WTC11 (cell line): ENCODE measurements at regions not wholly inside any gene's neighbourhood (a gene's known extent, or its start where the extent isn't known, plus 50 kb on each side); places are given as distances from the start of the nearest gene placed in this dataset.
"Not testable (repeated sequence)": the region's sequence is repeated elsewhere in the genome, so short reads cannot be mapped to it uniquely, and the experiment has no call there.

Experiments used
- ATAC-seq: fragments of 200-7000 bp; cut with Tn5 transposase; 2 replicates; pipeline ENCODE4 v1.10.0; 2021; ENCODE audit warnings: mild to moderate bottlenecking, moderate library complexity
- CTCF ChIA-PET: fragments of 300-600 bp; sonication (Branson Sonifier 250); formaldehyde crosslinking; loops from one replicate; lab custom pipeline; 2021; ENCODE audit warnings: antibody characterized with exemption; lab: Charles Lee
- POLR2A ChIA-PET: fragments of 350-600 bp; sonication (Branson Sonifier 250); formaldehyde crosslinking; loops from one replicate; lab custom pipeline; 2021; ENCODE audit warnings: antibody characterized with exemption; lab: Charles Lee
- DNase-seq: peaks from one replicate; pipeline ENCODE4 v3.0.0; 2021; ENCODE audit warnings: low spot score
- H3K27ac Mint-ChIP-seq: 2 replicates; pipeline ENCODE4 v1.8.0; 2021; ENCODE audit warnings: mixed read lengths
- H3K27me3 Mint-ChIP-seq: 2 replicates; pipeline ENCODE4 v1.8.0; 2021; ENCODE audit warnings: low read depth, mild to moderate bottlenecking, moderate library complexity, mixed read lengths
- H3K36me3 Mint-ChIP-seq: 2 replicates; pipeline ENCODE4 v1.8.0; 2021; ENCODE audit warnings: mixed read lengths
- H3K4me1 Mint-ChIP-seq: 2 replicates; pipeline ENCODE4 v1.8.0; 2022; ENCODE audit warnings: mixed read lengths
- H3K4me3 Mint-ChIP-seq: 2 replicates; pipeline ENCODE4 v1.8.0; 2021; ENCODE audit warnings: mild to moderate bottlenecking, moderate library complexity, mixed read lengths
- H3K9me3 Mint-ChIP-seq: 2 replicates; pipeline ENCODE4 v1.8.0; 2021; ENCODE audit warnings: mixed read lengths
- IRF2 ChIP-seq: sonication (generic); formaldehyde crosslinking; IDR thresholded peaks from 2 replicates; pipeline ENCODE4 v1.8.0; 2022; ENCODE audit warnings: low read depth, missing genetic modification reagents, borderline replicate concordance
- NR3C1 ChIP-seq: sonication (generic); formaldehyde crosslinking; conservative IDR thresholded peaks from 2 replicates; pipeline ENCODE4 v1.8.1; 2023; ENCODE audit warnings: low read depth, mild to moderate bottlenecking, missing genetic modification reagents
- RORB ChIP-seq: fragments of 250-450 bp; sonication (Bioruptor Pico); IDR thresholded peaks from 2 replicates; pipeline ENCODE4 v1.9.0; 2021; ENCODE audit warnings: mild to moderate bottlenecking
- SMAD4 ChIP-seq: sonication (generic); formaldehyde crosslinking; IDR thresholded peaks from 2 replicates; pipeline ENCODE4 v1.8.0; 2022; ENCODE audit warnings: mild to moderate bottlenecking, missing genetic modification reagents
- ZNF219 ChIP-seq: sonication (generic); formaldehyde crosslinking; IDR thresholded peaks from 2 replicates; pipeline ENCODE4 v1.8.0; 2023; ENCODE audit warnings: missing genetic modification reagents, mild to moderate bottlenecking, borderline replicate concordance
- ZNF263 ChIP-seq: sonication (generic); formaldehyde crosslinking; IDR thresholded peaks from 2 replicates; pipeline ENCODE4 v1.8.1; 2022; ENCODE audit warnings: low read depth, mild to moderate bottlenecking, moderate library complexity, missing genetic modification reagents
- ZNF671 ChIP-seq: fragments of 250-450 bp; sonication (Bioruptor Pico); IDR thresholded peaks from 2 replicates; pipeline ENCODE4 v1.8.0; 2021; ENCODE audit warnings: mild to moderate bottlenecking
- TF ChIP-seq, protein P1 (sequence below): sonication (generic); formaldehyde crosslinking; conservative IDR thresholded peaks from 2 replicates; pipeline ENCODE4 v1.8.1; 2023; ENCODE audit warnings: mild to moderate bottlenecking, low read depth, missing genetic modification reagents, moderate library complexity
- TF ChIP-seq, protein P2 (sequence below): sonication (generic); formaldehyde crosslinking; IDR thresholded peaks from 2 replicates; pipeline ENCODE4 v1.8.0; 2022; ENCODE audit warnings: mild to moderate bottlenecking, missing genetic modification reagents
- TF ChIP-seq, protein P3 (sequence below): fragments of 250-450 bp; sonication (Bioruptor Pico); IDR thresholded peaks from 2 replicates; pipeline ENCODE4 v1.9.0; 2021; ENCODE audit warnings: moderate library complexity, mild to moderate bottlenecking, inconsistent platforms, borderline replicate concordance
- TF ChIP-seq, protein P4 (sequence below): sonication (generic); formaldehyde crosslinking; IDR thresholded peaks from 2 replicates; pipeline ENCODE4 v1.8.1; 2023; ENCODE audit warnings: mild to moderate bottlenecking, missing genetic modification reagents, moderate library complexity
- TF ChIP-seq, protein P5 (sequence below): sonication (generic); formaldehyde crosslinking; IDR thresholded peaks from 2 replicates; pipeline ENCODE4 v1.8.0; 2023; ENCODE audit warnings: missing genetic modification reagents
- TF ChIP-seq, protein P6 (sequence below): sonication (generic); formaldehyde crosslinking; IDR thresholded peaks from 2 replicates; pipeline ENCODE4 v1.8.1; 2023; ENCODE audit warnings: mild to moderate bottlenecking, missing genetic modification reagents, borderline replicate concordance
- TF ChIP-seq, protein P7 (sequence below): fragments of 250-450 bp; sonication (Bioruptor Pico); conservative IDR thresholded peaks from 2 replicates; pipeline ENCODE4 v1.9.0; 2021; ENCODE audit warnings: mild to moderate bottlenecking

DNA sequence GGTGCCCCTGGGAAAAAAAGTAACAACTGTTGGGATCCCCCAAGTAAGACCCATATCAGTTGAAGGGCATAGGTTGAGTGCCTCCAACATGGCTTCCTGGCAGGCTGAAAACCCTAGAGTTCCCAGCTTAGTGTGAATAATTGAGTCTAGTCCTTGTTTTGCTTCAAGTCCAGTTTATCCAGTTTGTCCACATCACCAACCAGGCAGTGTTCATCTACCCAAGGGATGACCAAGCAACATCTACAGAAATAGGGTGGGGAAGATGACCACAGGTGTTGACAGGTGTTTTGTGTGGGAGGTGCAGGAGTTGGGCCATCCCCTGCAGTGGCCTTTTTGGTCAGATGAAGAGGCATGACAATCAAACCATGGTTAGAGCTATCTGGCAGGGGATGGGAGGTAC lies 54.3 kb upstream of the ERO1B start:
- Mint-ChIP-seq H3K27me3 (no peaks in the 10 kb centered on the region), H3K4me3 (no peak overlapping the region), H3K36me3 (no peaks in the 10 kb centered on the region), H3K27ac (no peak overlapping the region), H3K4me1 (no peaks in the 10 kb centered on the region), H3K9me3 (0 out of 2 replicates have a peak, but pooled peaks cover 5% of the 10 kb centered on the region)
- DNase-seq (no peak), ATAC-seq (no peak)
- POLR2A ChIA-PET: no interaction called here
- no peak for TF ChIP-seq NR3C1
- TF ChIP-seq, protein P1, sequence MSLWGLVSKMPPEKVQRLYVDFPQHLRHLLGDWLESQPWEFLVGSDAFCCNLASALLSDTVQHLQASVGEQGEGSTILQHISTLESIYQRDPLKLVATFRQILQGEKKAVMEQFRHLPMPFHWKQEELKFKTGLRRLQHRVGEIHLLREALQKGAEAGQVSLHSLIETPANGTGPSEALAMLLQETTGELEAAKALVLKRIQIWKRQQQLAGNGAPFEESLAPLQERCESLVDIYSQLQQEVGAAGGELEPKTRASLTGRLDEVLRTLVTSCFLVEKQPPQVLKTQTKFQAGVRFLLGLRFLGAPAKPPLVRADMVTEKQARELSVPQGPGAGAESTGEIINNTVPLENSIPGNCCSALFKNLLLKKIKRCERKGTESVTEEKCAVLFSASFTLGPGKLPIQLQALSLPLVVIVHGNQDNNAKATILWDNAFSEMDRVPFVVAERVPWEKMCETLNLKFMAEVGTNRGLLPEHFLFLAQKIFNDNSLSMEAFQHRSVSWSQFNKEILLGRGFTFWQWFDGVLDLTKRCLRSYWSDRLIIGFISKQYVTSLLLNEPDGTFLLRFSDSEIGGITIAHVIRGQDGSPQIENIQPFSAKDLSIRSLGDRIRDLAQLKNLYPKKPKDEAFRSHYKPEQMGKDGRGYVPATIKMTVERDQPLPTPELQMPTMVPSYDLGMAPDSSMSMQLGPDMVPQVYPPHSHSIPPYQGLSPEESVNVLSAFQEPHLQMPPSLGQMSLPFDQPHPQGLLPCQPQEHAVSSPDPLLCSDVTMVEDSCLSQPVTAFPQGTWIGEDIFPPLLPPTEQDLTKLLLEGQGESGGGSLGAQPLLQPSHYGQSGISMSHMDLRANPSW: no peak
- no peak for TF ChIP-seq SMAD4 (CRISPR knock-in tag)
- TF ChIP-seq, protein P2, sequence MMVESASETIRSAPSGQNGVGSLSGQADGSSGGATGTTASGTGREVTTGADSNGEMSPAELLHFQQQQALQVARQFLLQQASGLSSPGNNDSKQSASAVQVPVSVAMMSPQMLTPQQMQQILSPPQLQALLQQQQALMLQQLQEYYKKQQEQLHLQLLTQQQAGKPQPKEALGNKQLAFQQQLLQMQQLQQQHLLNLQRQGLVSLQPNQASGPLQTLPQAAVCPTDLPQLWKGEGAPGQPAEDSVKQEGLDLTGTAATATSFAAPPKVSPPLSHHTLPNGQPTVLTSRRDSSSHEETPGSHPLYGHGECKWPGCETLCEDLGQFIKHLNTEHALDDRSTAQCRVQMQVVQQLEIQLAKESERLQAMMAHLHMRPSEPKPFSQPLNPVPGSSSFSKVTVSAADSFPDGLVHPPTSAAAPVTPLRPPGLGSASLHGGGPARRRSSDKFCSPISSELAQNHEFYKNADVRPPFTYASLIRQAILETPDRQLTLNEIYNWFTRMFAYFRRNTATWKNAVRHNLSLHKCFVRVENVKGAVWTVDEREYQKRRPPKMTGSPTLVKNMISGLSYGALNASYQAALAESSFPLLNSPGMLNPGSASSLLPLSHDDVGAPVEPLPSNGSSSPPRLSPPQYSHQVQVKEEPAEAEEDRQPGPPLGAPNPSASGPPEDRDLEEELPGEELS (CRISPR knock-in tag): no peak
- TF ChIP-seq, protein P3, sequence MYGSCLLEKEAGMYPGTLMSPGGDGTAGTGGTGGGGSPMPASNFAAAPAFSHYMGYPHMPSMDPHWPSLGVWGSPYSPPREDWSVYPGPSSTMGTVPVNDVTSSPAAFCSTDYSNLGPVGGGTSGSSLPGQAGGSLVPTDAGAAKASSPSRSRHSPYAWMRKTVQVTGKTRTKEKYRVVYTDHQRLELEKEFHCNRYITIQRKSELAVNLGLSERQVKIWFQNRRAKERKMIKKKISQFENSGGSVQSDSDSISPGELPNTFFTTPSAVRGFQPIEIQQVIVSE: no peak
- TF ChIP-seq RORB: no peak
- TF ChIP-seq, protein P4, sequence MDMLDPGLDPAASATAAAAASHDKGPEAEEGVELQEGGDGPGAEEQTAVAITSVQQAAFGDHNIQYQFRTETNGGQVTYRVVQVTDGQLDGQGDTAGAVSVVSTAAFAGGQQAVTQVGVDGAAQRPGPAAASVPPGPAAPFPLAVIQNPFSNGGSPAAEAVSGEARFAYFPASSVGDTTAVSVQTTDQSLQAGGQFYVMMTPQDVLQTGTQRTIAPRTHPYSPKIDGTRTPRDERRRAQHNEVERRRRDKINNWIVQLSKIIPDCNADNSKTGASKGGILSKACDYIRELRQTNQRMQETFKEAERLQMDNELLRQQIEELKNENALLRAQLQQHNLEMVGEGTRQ (CRISPR knock-in tag): no peak
- TF ChIP-seq, protein P5, sequence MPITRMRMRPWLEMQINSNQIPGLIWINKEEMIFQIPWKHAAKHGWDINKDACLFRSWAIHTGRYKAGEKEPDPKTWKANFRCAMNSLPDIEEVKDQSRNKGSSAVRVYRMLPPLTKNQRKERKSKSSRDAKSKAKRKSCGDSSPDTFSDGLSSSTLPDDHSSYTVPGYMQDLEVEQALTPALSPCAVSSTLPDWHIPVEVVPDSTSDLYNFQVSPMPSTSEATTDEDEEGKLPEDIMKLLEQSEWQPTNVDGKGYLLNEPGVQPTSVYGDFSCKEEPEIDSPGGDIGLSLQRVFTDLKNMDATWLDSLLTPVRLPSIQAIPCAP (CRISPR knock-in tag): no peak
- CTCF ChIA-PET: no interaction called here

DNA sequence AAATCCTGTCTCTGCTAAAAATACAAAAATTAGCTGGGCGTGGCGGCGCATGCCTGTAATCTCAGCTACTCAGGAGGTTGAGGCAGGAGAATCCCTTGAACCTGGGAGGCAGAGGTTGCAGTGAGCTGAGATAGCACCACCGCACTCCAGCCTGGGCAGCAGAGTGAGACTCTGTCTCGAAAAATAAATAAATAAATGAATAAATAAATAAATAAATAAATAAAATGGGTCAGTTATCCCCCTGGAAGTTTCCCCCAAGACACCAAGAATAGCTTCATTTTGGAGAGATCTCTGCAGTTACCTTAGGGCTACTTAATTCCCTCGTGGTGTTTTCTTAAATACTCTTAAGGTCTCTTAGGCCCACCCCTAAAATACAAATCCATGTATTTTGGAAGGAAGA lies 53.9 kb upstream of the ERO1B start:
- H3K4me1 Mint-ChIP-seq, DNase-seq, CTCF ChIA-PET, H3K27me3 Mint-ChIP-seq, H3K36me3 Mint-ChIP-seq, H3K9me3 Mint-ChIP-seq, H3K27ac Mint-ChIP-seq, ATAC-seq, H3K4me3 Mint-ChIP-seq, POLR2A ChIA-PET: not testable (repeated sequence)

DNA sequence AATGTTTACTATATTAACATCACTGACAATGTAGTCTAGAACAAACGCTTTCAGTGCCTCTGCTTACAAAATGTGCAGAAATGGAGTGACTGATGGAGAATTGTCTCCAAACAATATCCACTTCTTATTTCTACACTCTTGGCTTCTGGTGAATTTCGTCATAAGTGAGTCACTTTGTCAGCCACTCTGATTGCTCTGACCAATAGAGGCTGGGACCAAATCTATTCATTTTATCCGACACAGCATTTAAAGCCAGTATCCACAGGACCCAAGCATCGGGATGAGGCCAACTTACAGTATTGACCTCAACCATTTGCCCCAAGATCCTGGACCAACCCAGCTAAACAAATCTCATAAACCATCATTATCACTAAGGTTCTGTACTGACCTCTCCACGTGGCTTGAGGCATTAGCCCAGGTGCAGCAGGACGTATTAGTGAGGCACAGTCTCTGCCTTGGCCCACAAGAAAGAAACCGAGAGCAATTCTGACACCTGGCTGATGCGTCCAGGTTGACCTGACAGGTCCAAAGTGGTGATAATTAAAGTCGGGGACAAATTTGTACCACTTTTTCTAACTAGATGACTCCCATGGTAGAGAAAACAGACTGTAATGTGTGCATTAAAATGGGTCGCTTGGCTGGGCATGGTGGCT lies 53.3 kb upstream of the ERO1B start:
- TF ChIP-seq ZNF671 (CRISPR knock-in tag) (no peak), ZNF263 (CRISPR knock-in tag) (no peak), ZNF219 (CRISPR knock-in tag) (no peak), IRF2 (CRISPR knock-in tag) (no peak)
- TF ChIP-seq, protein P6, sequence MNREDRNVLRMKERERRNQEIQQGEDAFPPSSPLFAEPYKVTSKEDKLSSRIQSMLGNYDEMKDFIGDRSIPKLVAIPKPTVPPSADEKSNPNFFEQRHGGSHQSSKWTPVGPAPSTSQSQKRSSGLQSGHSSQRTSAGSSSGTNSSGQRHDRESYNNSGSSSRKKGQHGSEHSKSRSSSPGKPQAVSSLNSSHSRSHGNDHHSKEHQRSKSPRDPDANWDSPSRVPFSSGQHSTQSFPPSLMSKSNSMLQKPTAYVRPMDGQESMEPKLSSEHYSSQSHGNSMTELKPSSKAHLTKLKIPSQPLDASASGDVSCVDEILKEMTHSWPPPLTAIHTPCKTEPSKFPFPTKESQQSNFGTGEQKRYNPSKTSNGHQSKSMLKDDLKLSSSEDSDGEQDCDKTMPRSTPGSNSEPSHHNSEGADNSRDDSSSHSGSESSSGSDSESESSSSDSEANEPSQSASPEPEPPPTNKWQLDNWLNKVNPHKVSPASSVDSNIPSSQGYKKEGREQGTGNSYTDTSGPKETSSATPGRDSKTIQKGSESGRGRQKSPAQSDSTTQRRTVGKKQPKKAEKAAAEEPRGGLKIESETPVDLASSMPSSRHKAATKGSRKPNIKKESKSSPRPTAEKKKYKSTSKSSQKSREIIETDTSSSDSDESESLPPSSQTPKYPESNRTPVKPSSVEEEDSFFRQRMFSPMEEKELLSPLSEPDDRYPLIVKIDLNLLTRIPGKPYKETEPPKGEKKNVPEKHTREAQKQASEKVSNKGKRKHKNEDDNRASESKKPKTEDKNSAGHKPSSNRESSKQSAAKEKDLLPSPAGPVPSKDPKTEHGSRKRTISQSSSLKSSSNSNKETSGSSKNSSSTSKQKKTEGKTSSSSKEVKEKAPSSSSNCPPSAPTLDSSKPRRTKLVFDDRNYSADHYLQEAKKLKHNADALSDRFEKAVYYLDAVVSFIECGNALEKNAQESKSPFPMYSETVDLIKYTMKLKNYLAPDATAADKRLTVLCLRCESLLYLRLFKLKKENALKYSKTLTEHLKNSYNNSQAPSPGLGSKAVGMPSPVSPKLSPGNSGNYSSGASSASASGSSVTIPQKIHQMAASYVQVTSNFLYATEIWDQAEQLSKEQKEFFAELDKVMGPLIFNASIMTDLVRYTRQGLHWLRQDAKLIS (CRISPR knock-in tag): no peak
- TF ChIP-seq, protein P7, sequence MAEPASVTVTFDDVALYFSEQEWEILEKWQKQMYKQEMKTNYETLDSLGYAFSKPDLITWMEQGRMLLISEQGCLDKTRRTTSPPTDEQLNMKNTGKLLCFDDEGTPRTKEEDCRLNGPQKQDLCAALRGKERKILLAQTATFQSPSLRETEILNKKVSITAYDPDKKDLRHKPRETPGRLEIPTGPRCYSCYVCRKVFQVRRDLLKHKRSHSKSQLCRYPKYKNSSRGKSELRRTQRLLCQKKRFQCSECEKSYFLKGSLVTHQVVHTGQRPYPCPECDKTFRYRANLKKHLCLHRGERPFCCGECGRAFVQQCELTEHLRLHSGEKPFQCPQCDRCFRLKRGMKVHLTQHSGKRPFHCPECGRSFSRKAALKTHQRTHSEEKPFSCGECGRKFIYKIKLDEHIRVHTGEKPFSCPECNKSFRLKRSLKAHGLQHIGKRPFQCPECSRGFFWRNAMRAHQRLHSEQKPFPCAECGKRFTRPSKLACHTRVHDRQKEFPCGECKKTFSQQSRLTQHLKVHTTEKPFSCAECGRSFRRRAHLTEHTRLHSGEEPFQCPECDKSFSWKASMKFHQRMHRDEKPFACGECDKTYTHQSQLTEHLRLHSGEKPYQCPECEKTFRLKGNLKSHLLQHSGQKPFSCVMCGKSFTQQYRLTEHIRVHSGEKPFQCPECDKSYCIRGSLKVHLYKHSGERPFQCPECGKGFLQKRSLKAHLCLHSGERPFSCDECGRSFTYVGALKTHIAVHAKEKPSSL (CRISPR knock-in tag): no peak
- TF ChIP-seq, all 79 proteins: peak for 0
- no peak overlapping the region for H3K27ac Mint-ChIP-seq
- ChIA-PET CTCF (no interaction called here), POLR2A (no interaction called here)
- no peaks in the 10 kb centered on the region for H3K27me3 Mint-ChIP-seq
- no peaks in the 10 kb centered on the region for H3K36me3 Mint-ChIP-seq
- 0 out of 2 replicates have a peak, but pooled peaks cover 5% of the 10 kb centered on the region for H3K9me3 Mint-ChIP-seq
- ATAC-seq: no peak
- H3K4me1 Mint-ChIP-seq: no peaks in the 10 kb centered on the region
- no peak for DNase-seq
- no peak overlapping the region for H3K4me3 Mint-ChIP-seq
